ENCODE measurements at regions not wholly inside any gene's neighbourhood (a gene's known extent, or its start where the extent isn't known, plus 50 kb on each side); places are given as distances from the start of the nearest gene placed in this dataset.

DNA sequence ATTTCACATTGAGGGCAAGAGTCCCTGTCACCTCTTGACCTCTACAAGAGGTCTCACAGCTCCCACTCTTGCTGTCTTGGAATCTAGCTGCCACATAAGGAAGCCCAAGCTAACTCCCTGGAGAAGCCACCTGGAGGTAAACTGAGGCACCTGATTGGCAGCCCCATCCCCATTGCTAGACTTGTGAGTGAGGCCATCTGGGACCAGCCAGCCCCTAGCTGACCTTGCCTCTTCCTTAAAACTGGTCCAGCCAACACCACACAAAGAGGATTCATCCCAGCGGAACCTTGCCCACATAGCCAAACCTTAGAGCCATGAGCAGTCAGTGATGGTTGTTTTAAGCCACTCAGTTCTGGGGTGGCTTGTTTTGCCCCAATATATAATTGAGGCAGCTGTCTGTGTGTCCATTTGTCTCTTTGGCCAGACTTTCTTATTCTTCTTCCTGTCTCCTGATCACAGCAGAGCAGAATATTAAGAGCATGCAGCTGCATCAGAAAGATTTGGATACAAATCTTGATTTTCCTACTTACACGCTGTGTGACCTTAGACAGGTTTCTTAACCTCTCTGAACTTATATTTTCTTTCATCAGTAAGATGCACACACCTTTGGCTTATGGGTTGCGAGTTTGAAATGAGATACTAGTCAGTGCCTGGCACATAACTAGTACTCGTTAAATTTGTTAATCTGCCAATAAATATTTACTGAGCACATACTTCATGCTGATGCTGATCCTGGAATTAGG is 74.3 kb upstream of the TP53I11 start:
- Histone ChIP-seq H3K9me3 (no peaks in the 10 kb centered on the region), H3K27ac (no peak overlapping the region), H3K4me1 (peaks cover 0 to 37% (median 26%) of the 10 kb centered on the region in 4 donors), H3K27me3 (no peaks in the 10 kb centered on the region), H3K36me3 (no peaks in the 10 kb centered on the region), H3K4me3 (no peak overlapping the region)
- TF ChIP-seq, protein P1, sequence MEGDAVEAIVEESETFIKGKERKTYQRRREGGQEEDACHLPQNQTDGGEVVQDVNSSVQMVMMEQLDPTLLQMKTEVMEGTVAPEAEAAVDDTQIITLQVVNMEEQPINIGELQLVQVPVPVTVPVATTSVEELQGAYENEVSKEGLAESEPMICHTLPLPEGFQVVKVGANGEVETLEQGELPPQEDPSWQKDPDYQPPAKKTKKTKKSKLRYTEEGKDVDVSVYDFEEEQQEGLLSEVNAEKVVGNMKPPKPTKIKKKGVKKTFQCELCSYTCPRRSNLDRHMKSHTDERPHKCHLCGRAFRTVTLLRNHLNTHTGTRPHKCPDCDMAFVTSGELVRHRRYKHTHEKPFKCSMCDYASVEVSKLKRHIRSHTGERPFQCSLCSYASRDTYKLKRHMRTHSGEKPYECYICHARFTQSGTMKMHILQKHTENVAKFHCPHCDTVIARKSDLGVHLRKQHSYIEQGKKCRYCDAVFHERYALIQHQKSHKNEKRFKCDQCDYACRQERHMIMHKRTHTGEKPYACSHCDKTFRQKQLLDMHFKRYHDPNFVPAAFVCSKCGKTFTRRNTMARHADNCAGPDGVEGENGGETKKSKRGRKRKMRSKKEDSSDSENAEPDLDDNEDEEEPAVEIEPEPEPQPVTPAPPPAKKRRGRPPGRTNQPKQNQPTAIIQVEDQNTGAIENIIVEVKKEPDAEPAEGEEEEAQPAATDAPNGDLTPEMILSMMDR (IDR thresholded peaks at IDR 0.05) = no peak
- intact Hi-C loops (cut with DNase I; ENCODE audit: low total_unique reads) = loop anchor here (5.0 kb wide), 1 partner anchor 67 kb away; no protein-coding TSS in a partner anchor
- no peak for DNase-seq

DNA sequence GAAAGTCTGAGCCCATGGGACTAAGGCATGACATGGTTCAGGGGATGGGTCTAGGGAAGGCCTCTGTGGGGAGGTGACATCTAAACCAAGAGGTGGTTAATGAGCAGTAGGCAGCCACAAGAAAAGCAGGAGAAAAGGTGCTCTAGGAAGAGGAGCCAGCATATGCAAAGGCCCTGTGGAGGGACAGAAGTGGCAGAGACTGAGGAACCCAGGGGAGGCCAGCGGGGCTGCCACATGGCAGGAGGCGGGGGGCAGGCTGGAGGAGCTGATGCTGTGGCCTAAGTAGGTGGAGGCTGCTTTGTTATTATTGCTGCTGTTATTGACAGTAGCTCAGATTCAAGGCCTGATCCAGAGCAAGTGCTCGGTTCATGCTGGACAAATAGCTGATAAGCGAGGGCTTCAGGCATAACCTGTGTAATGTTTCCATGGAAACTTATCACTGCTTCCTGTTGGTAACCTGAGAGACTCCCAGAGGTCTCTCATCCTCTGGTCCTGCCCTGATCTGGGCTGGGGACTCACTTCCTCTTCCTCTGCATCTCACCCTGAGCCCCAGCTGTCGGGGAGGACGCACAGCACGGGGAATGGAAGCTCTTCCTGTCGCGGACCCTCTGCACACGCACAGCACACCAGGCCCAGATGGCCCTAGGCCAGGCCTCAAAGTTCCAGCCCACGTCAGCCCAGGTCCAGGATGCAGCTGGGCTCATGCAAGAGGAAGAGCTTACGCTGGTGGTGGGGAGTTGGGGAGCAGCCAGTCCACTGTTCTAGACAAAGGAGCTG is 75.2 kb upstream of the TP53I11 start:
- H3K36me3 ChIP-seq = no peaks in the 10 kb centered on the region
- no peak overlapping the region for H3K4me3 ChIP-seq
- DNase-seq = peak; percentile 53 to 79
- no peaks in the 10 kb centered on the region for H3K27me3 ChIP-seq
- TF ChIP-seq, protein P1 (IDR thresholded peaks at IDR 0.05) = no peak
- intact Hi-C loops (cut with DNase I; ENCODE audit: low total_unique reads) = no loop called here
- H3K27ac ChIP-seq = no peak overlapping the region
- H3K9me3 ChIP-seq = no peaks in the 10 kb centered on the region
- peaks cover 0 to 28% (median 19%) of the 10 kb centered on the region in 4 donors for H3K4me1 ChIP-seq

DNA sequence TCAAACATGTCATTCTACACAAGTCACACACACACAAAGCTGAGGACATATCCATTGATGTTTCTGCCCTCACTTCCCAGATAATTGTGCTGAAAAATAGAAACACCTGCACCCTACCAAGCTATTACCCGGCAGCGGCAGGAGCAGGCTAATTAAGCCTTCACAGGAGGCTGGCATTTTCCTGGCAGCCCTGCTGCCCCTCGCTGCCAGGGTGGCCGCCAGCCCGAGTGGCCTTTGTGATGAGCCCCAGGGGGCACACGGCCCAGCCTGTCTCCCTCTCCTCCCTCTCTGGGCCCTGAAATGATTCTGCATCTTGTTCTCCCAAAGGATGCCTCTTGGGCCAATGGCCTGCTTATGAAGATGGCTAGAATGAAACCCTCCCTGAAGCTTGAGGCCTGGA is 76.2 kb upstream of the TP53I11 start:
- no peak overlapping the region for H3K4me3 ChIP-seq
- no peaks in the 10 kb centered on the region for H3K36me3 ChIP-seq
- TF ChIP-seq, protein P1 (IDR thresholded peaks at IDR 0.05) = no peak
- DNase-seq = no peak
- H3K4me1 ChIP-seq = peaks cover 0 to 19% (median 11%) of the 10 kb centered on the region in 4 donors
- no peaks in the 10 kb centered on the region for H3K9me3 ChIP-seq
- no peaks in the 10 kb centered on the region for H3K27me3 ChIP-seq
- H3K27ac ChIP-seq = no peak overlapping the region
- intact Hi-C loops (cut with DNase I; ENCODE audit: low total_unique reads) = no loop called here

DNA sequence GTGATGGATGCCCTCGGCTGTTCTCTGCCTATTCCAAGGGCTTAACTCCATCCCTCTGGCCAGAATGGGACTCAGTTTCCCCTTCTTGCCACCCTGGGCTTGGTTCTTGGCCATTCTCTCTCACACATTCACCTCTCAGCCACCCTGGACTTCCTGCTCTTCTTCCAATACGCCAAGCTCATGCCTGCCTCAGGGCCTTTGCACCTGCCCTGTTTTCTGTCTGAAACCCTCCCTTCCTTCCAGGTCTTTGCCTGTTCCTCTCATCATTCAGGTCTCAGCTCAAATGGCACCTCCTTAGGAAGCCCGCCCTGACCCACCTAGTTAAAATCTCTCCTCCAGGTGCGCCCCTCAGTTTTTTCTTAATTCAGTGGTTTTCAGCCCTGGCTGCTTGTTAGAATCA is 76.6 kb upstream of the TP53I11 start:
- intact Hi-C loops (cut with DNase I; ENCODE audit: low total_unique reads) = no loop called here

DNA sequence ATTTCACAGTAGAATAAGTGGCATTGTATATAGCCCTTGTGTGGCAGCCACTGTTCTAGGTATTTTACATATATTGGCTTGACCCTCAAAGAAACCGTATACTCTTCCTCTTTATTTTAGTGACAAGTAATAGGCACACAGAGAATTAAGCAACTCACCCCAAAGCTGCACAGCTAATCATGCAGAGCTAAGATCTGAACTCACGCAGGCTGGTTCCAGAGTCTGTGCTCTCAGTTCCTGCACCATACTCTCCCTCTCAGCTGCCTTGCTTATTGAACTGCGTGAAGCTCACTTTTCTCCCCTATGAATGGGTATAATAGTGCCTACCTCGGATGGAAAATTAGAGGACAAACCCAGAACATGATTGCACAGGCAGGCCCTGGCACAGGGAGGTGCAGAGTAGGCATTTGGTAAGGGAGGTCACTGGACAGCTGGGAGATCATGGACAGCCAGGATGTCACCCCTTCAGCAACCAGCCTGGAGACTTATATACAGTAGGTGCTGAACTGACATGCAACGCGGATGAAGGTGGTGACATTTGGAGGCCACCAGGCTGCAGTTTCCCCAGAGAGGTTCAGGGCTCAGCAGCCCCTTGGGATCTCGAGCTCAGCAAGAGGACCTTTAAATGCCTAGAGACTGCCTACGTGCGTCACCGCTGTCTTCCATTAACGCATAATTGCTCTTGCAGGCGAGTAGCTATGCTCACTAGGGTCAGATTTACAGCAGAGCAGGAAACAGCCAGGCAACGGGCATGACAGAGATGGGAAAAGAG is 78.4 kb upstream of the TP53I11 start:
- Histone ChIP-seq H3K9me3 (no peaks in the 10 kb centered on the region), H3K4me1 (no peaks in the 10 kb centered on the region), H3K4me3 (no peak overlapping the region), H3K27ac (no peak overlapping the region), H3K36me3 (no peaks in the 10 kb centered on the region), H3K27me3 (no peaks in the 10 kb centered on the region)
- TF ChIP-seq, protein P1 (IDR thresholded peaks at IDR 0.05) = no peak
- intact Hi-C loops (cut with DNase I; ENCODE audit: low total_unique reads) = no loop called here
- no peak for DNase-seq

More for the DNA sequence above, 76.6 kb upstream of the TP53I11 start:
- Histone ChIP-seq H3K4me1 (peaks cover 0 to 14% (median 6%) of the 10 kb centered on the region in 4 donors), H3K27me3 (no peaks in the 10 kb centered on the region), H3K36me3 (no peaks in the 10 kb centered on the region), H3K27ac (no peak overlapping the region), H3K9me3 (no peaks in the 10 kb centered on the region), H3K4me3 (no peak overlapping the region)
- DNase-seq = no peak
- TF ChIP-seq, protein P1 (IDR thresholded peaks at IDR 0.05) = no peak

Data from tibial artery (tissue), 4 donors.